ENCODE measurements at regions not wholly inside any gene's neighbourhood (a gene's known extent, or its start where the extent isn't known, plus 50 kb on each side); places are given as distances from the start of the nearest gene placed in this dataset.

DNA sequence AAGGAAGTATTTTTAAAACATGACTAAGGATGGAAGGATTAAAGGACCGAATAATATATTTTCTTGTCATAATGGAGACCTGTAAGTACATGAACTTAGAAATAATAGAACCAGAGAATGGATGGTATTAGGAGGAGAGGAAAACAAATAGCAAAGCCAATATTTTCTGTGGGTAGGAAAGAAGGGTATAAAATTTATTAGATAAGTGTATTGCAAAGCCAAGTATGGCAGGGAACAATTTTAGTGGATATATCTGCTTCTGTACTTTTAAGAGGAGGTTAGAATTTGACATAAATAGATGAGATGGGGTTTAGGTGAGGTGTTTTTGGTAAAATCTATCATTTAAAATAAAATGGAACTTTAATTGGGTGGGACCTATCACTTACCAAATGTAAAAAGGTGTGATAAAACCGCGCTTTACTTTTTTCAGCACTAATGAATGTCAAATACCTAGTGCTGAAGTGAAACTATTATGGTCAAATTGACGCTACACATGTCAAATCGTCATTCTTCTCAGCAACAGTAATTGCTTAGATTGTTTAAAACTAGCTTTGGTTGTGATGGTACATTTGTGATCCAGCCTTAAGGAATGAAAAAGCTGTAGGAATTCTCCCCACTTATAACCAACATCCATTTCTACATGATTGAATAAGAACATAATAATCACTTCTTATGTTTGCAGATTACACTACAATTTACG lies 78.1 kb upstream of the ZEB2 start:
- no peak for DNase-seq (ENCODE audit: low spot score)

DNA sequence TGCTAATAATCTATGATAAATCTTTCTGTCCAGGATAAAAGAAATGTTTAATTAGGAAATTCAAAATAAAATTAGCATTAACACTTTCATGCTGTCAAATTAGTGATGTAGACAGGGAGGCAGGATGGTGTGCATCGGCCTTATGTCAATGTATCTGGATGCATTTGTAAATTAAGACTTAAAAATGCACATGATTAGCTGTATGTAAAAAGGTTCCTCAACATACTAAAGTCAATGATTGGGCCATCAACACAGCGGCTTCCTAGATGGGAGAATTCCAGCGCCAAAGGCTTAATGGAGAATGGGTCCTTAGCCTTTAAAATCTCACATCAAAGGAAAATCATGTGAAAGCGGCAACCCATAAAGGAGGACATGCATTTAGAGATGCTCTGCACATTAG lies 77.5 kb upstream of the ZEB2 start:
- no peak for DNase-seq (ENCODE audit: low spot score)

DNA sequence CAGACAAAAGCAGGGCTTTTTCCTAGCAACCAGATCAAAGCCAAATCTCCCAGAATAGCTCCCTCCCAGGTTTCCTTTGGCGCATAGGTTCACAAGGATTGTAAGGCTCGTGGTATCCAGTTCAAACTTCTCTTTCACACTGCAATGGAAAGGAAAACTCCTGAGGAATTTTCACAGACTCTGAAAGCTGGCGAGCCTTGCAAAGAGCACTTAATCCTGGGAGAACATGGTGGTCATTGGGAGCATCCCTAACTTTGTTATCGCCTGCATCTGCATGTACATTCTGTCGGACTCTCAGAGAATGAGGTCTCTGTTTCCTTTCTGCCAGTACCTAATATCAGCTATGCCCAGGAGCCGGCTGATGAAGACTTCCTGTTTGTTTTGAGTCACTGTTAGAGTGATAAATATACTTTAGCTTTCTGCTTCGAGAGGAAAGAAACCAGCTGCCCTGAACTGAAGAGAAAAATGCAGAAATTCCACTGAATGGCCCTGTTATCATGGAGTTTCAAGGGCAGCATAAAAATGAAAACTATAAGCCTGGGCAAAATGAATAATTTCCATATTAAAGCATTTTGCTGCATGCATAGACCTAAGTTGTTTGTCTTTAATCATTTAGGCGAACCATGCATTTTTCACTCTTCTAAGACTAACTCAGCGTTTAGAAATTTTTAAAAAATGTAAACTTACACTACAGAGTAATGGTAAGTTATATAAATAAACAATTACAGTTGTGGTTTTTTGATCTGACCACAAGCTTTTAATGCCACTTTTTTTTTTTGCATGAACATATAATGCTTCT lies 76.4 kb upstream of the ZEB2 start:
- DNase-seq (ENCODE audit: low spot score): peak; percentile 72

DNA sequence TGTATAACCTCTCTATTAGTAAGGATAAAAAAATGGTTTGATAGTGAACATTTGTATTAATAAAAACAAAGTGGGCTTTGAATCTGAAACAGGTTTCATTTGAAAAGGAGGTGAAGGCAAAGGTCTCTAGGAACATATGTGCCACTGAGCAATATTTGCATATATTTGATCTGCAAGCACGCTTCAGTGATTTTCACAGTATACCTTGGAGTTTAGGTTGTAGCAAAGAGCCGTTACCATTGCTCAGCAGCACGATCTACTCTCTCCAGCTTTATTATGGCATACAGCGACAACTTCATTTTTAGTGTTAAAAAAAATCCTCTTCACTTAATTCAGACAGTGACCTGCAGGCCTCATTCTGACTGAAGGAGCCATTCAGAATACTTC lies 75.8 kb upstream of the ZEB2 start:
- no peak for DNase-seq (ENCODE audit: low spot score)

DNA sequence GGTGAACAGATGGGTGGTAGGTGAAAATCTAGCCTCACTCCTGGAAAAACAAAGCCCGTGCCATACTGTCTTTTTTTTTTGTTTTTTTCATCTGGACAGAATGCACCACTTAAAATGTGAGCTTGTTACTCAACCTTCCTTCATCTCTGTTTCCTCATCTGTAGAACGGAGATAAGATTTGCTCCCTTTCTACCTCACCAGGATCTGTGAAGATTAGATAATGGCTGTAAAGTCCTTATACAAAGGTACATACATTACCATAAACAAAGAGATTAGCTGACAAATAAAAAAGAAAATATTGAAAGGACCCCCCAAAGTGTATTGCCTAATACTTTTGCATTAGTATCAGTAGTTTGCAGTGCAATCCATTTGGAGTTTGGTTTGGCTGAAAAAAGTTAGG lies 75.4 kb upstream of the ZEB2 start:
- DNase-seq (ENCODE audit: low spot score): no peak

DNA sequence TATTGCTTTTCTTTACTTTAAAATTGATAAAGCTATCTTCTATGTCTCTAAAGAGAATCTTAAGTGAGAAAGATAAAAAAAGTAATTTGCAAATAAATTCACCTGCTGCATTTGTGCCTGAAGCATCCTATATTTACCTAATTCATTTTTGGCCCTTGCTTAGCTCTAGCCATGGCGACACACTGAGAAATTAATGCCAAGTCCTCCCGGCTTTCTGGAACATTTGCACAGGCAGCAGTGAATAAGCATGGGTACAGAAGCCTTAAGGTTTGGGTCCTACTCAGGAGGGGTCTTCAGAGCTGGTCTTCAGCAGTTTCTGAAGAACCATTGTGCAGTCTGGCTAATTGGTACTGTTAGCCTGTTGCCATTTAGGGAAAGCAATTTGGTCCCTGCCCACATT lies 73.9 kb upstream of the ZEB2 start:
- no peak for DNase-seq (ENCODE audit: low spot score)

DNA sequence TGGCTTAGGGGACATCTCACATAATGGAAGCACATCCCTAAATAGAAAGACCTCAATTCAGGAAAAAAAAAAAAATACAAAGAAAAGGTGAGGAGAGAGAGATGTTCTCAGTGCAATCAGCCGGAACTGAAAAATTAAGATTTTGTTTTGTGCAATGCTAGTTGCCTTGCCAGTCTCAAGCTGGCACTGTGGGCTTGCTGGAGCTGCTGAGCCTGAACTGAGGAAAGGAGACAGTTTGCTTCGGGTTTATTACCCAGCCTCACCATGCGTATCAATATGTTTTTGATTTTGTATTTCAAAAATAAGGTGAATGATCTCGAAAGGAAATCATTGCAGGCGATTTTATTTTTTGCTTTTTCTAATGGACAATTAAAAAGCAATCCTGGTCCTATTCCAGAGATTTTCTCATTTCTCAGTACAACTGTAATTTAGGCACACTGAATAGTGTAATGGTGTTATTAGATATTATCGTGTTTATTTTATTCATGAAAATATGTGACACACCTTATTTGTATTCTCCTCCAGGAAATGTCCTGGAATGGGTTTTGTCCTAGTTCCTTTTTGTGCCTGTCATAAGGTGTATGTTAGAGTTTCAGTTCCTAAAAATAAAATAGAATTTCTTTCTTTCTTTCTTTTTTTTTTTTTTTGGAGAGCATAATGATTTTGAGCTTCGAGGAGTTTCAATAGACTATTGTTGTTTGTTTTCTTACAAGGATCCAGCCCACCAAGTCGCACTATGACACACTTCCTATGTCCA lies 72.8 kb upstream of the ZEB2 start:
- no peak for DNase-seq (ENCODE audit: low spot score)

DNA sequence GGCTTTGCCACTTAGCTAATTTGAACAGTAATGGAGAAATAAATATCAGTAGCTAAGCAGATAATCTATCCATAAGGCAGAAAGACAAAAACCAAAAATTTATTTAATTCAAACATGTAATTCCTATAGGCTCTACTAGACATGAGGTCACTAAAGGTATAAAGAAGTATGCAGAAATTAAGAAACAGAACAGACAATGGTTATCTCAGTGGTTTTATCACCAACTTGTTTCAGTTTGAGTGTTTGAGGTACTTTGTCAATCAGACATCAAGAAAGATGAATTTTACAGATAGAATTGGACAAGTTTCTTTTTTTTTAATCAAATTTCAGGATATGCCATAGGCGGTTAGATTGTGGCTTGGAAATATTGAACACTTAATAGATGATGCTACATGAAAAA lies 67.4 kb upstream of the ZEB2 start:
- DNase-seq (ENCODE audit: low spot score): no peak

DNA sequence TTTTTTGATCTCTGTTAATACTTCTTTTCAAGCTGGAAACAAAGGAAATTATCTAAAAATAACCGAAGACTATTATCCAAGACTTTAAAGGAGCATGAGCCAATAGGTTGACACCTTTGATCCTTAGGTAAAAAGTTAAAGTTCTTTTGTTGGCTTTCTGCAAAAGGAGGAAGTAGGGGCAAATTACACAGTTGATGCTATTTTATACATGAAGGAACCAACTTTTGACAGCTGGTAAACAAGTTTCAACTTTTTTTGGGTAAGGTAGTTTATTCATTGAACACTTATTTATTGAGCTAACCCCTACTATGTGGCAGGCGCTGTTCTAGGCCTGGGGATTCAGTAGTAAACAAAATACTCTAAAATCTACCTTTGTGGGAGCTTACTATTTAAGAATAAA lies 66.6 kb upstream of the ZEB2 start:
- DNase-seq (ENCODE audit: low spot score): no peak

DNA sequence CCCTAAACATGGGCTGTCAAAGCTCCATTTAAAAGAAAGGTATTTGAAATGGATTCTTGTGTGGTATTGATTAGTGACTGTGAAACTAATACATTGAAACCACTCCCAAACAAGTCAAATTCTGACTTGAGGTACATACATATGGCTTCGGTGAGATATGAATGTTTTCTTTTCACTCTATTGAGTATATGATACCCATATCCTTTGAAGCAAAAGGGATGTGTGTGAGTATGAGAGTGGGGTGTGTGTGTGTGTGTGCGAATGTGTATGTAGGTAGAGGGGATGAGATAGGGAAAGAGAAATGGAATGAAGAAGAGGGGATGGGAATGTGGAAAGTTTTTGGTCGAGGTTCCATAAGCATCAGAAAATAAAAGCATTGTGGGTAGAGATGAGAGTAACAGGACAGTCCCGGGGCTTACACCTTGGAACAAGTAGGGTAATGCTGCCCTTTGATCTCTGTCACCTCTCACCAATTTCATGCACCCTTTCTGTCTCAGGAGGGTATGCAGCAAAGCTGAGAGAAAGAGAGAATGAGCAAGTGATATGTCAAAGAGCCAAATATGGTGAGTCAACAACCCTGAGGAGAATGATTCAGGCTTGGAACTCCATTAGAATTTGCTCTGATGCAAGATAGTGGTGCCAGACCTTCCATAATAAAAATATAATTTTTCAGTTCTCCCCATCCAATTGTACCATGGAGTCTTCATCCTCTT lies 64.0 kb upstream of the ZEB2 start:
- peak; percentile 74 for DNase-seq (ENCODE audit: low spot score)

DNA sequence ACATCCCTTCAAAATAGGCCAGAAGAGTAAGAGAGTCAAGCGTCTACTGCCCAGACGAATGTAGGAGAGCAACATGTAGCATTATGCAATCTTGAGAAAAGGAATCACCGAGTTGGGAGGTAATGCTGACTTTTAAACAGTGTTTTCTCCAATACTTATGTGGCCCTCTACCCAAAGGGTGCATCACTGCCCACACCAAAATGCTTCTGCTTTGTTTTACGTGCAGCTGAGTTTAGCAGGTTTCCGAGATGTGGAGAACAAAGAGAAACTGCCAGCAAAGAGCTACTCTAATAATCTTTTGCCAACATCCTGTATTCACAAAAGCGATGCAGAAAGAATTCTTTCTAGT lies 63.4 kb upstream of the ZEB2 start:
- no peak for DNase-seq (ENCODE audit: low spot score)

DNA sequence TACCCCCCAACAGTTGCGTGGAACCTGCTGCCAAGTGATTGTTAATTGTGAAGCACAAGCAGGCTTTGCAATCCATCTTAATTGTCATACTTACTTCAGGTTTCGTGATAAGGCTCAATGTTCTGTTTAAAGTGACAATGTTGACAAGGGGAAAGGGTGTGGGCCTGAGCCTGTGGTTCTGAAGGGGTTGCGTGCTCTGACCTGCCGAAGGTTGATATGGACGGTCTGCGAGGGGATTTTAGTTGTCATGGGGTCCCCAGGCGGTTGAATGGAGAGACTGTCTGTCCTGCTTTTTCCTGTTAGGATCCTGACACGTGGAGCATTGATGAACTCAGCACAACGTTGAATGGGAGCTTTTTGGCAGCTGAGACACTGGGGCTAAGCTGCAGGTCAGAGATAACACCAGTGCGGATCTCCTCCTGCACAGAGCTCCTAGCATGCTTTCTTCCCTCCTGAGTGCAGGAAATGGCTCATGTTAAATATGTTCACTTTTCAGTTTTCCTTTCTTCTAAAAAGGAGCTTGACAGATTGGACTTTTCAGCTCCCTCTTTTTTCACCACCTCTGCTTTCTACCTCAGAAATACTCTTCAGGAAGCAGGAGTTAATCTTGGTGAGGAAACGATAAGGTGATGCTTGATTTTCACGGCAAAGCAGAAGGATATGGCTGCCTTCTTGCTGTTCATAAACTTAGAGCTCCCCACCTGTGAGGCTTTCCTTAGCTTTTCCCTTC lies 62.9 kb upstream of the ZEB2 start:
- no peak for DNase-seq (ENCODE audit: low spot score)

DNA sequence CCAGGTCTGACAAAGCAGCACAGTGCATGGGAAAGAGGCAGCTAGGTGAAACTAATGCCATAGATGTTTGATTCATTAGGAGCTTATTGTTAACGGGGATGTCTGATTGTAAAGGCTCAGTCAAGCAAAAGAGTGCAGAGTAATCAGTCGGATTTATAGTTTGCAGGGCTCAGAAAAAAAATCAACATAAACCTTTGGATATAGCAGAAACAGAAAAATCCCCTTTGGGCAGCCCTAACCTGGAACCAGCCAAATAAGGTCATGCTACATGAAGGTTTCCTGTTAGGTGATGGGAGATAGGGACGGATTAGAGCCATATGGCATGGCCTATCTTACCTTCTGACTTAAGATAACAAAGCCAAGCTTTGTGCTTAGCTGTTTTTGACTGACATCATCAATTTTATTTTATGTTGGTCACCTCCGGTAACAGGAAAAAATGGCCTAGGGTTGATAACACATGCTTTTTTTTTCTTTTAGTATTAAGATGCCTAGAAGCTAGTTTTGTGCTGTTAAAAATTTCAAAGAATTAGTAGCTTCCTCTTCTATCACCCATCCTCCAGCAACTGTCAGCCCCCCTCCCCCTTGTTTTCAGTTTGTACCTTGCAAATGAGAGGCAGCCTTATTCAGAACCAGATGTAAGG lies 60.7 kb upstream of the ZEB2 start:
- no peak for DNase-seq (ENCODE audit: low spot score)

DNA sequence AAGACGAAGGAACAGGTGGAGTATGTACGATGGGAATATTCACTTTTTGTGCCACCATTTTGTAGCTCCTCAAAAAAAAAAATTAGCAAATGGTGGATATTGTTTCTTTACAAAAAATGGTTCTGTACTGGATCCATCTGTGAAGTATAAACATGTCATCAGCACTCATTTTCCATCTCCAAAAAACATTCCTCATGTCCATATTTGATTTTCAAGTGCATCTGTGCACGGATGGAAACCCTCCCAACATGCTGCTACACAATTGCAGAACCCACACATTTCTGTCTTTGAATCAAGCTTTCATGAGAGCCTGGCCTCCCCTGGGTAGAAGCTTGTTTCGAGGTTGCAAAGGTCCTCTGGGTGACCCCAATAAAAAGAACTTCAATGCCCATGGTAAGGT lies 59.6 kb upstream of the ZEB2 start:
- DNase-seq (ENCODE audit: low spot score): no peak

DNA sequence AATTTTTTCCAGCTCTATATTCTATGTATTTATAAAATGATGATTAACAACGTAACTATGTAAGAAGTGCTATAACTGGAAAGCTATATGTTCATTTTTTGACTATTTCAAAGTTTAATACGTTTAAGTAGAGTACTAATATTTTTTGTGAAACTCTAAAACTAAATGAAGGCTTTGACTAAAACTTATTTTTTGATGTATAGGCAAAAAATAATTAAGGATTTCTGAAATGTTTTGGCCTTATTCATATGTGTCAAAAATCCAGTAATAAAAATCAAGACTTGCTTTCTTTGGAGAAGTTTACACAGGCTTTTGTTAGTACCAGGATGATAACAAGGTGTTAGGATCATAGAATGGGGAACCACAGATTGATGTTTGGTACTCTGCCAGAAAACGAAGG lies 58.2 kb upstream of the ZEB2 start:
- no peak for DNase-seq (ENCODE audit: low spot score)

DNA sequence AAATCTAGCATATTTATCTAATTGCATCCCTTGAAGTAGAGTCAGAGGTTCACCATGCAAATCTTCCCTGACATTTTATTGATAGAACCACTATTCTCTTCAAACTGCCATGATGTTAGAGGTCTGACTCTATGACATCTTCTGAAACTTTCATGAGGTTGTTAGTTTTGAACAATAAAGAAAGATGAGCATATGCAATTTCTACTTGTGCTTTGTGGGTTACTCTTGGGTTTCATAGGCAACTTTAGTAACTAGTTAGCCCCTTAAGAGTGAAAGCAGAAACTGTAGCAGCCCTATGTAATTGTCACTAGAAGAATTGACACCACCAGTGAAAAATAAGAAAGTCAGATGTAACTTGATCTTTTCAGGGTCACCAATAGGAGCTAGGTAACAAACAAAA lies 53.1 kb upstream of the ZEB2 start:
- no peak for DNase-seq (ENCODE audit: low spot score)

DNA sequence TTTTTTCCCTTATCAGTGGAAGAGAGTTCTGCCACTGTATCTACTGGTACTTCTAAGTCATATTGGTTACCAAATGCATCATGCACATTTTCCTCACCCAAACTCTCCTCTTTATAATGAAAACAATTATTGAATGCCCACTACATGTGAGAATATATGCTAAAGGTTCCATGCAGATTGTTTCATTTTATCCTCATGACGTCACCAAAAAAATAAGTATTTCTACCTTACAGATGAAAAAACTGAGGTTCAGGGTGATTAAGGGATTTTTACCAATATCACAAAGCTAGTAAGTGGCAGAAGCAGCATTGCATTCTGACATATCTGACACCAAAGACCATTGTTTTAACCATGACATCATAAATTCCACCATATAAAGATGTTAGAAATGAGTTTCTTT lies 51.9 kb upstream of the ZEB2 start:
- DNase-seq (ENCODE audit: low spot score): no peak

DNA sequence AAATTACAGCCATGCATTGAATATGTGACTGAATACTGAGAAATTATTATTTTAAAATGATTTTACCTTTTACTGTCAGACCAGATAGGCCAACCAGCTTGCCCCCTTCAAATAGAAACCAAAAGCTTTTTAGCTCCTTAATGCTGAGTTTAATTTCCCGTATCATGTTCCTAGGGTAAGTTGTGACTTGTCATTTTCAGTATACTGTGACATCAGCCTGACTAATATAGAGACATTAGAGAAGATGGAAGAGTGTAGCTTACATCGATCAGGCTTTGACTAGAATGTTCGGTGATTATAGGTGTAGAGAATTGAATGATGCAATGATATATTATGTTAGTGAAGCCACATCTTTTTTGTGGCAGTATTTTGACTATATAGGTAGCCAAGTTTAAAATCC lies 50.6 kb upstream of the ZEB2 start:
- no peak for DNase-seq (ENCODE audit: low spot score)
